ENCODE measurements at regions not wholly inside any gene's neighbourhood (a gene's known extent, or its start where the extent isn't known, plus 50 kb on each side); places are given as distances from the start of the nearest gene placed in this dataset.
A peak's percentile ranks its signal among the peaks of the same experiment; 100 is the strongest.

- H3K27me3 Mint-ChIP-seq (ENCODE audit: insufficient read depth, unreplicated experiment) = no peaks in the 10 kb centered on the region
- no peaks in the 10 kb centered on the region for H3K36me3 Mint-ChIP-seq (ENCODE audit: insufficient read depth, unreplicated experiment)
- CTCF ChIA-PET = no interaction called here
- BruUV-seq (replicated peaks) = no TSS peak
- DNase-seq (ENCODE audit: unreplicated experiment) = no peak
- no peak overlapping the region for H3K4me3 Mint-ChIP-seq (ENCODE audit: unreplicated experiment)
- POLR2A ChIA-PET = no interaction called here
- H3K9me3 Mint-ChIP-seq (ENCODE audit: unreplicated experiment) = no peaks in the 10 kb centered on the region
- H3K27ac Mint-ChIP-seq (ENCODE audit: low read depth, unreplicated experiment) = no peak overlapping the region
- H3K4me1 Mint-ChIP-seq (ENCODE audit: insufficient read depth, unreplicated experiment) = peaks cover 3% of the 10 kb centered on the region
- intact Hi-C loops (cut with micrococcal nuclease) = no loop called here
- TF ChIP-seq, protein P1, sequence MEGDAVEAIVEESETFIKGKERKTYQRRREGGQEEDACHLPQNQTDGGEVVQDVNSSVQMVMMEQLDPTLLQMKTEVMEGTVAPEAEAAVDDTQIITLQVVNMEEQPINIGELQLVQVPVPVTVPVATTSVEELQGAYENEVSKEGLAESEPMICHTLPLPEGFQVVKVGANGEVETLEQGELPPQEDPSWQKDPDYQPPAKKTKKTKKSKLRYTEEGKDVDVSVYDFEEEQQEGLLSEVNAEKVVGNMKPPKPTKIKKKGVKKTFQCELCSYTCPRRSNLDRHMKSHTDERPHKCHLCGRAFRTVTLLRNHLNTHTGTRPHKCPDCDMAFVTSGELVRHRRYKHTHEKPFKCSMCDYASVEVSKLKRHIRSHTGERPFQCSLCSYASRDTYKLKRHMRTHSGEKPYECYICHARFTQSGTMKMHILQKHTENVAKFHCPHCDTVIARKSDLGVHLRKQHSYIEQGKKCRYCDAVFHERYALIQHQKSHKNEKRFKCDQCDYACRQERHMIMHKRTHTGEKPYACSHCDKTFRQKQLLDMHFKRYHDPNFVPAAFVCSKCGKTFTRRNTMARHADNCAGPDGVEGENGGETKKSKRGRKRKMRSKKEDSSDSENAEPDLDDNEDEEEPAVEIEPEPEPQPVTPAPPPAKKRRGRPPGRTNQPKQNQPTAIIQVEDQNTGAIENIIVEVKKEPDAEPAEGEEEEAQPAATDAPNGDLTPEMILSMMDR (IDR thresholded peaks at IDR 0.05; ENCODE audit: unreplicated experiment) = no peak
These were observed 481.7 kb upstream of the USP24 start for GRCh38 chr1:55696891-55697290.

DNA sequence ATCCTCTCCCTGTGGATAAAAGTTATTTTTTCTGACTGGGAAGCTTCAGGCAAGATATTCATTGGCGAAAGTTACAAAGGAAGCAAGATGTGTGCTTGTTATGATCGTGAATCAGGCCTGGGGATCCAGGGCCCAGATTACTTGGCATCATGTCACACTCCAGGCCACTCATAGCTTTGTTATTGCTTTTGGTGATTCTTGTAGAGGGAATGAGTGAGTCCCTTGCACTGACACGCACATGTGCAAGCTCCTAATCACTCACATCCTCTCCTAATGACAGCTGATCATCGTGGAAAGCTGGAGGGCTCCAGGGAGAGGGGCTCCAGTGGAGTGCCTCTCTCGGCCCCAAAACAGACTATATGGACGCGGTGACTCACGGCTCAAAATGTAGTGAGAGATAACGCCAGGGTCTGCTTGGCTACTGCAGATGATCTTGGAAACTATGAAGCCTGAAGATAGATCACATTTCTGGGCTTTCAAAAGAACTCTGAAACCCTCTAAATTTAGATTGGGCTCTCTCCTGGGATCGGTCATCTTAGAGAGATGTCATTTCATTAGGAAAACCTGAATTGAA lies 481.1 kb upstream of the USP24 start:
- intact Hi-C loops (cut with micrococcal nuclease) = no loop called here
- POLR2A ChIA-PET = no interaction called here
- BruUV-seq (replicated peaks) = no TSS peak
- Mint-ChIP-seq H3K4me1 (ENCODE audit: insufficient read depth, unreplicated experiment) (no peaks in the 10 kb centered on the region), H3K27me3 (ENCODE audit: insufficient read depth, unreplicated experiment) (no peaks in the 10 kb centered on the region), H3K9me3 (ENCODE audit: unreplicated experiment) (no peaks in the 10 kb centered on the region), H3K4me3 (ENCODE audit: unreplicated experiment) (no peak overlapping the region), H3K36me3 (ENCODE audit: insufficient read depth, unreplicated experiment) (no peaks in the 10 kb centered on the region), H3K27ac (ENCODE audit: low read depth, unreplicated experiment) (peak overlapping the region; percentile 17)
- peak; percentile 43 for DNase-seq (ENCODE audit: unreplicated experiment)
- CTCF ChIA-PET = interaction anchor here (0.6 to 0.9 kb wide), 3 partner anchors 635 to 966 kb away, joined by 3 to 4 read pairs (median 3); partner anchors contain the start of gene PLPP3
- TF ChIP-seq, protein P1 (IDR thresholded peaks at IDR 0.05; ENCODE audit: unreplicated experiment) = no peak

DNA sequence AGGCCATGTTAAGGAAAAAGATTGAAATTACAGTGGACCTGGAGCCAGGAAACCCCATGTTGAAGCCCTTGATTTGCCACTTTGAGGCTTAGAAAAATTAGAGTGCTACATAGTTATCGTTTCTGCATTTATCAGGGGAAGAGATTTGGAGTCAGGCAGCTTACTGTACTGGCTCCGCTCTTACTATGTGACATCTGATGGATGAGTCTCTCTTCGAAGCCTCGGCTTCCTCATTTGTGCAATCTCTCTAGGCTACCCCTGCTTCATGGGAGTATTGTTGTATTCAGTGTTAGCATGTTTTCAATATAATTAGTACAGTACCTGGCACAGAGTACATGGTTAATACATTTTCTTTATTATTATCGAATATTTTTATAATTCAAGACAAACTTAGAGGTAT lies 480.4 kb upstream of the USP24 start:
- ChIA-PET CTCF (interaction anchor here (0.6 to 0.9 kb wide), 3 partner anchors 636 to 967 kb away, joined by 3 to 4 read pairs (median 3); partner anchors contain the start of gene PLPP3), POLR2A (interaction anchor here (1.4 kb wide), 1 partner anchor 23 kb away, joined by 3 read pairs; no protein-coding TSS in a partner anchor)
- Mint-ChIP-seq H3K9me3 (ENCODE audit: unreplicated experiment) (no peaks in the 10 kb centered on the region), H3K4me3 (ENCODE audit: unreplicated experiment) (no peak overlapping the region), H3K27ac (ENCODE audit: low read depth, unreplicated experiment) (no peak overlapping the region), H3K27me3 (ENCODE audit: insufficient read depth, unreplicated experiment) (no peaks in the 10 kb centered on the region), H3K4me1 (ENCODE audit: insufficient read depth, unreplicated experiment) (no peaks in the 10 kb centered on the region), H3K36me3 (ENCODE audit: insufficient read depth, unreplicated experiment) (no peaks in the 10 kb centered on the region)
- no TSS peak for BruUV-seq (replicated peaks)
- intact Hi-C loops (cut with micrococcal nuclease) = no loop called here
- TF ChIP-seq, protein P1 (IDR thresholded peaks at IDR 0.05; ENCODE audit: unreplicated experiment) = no peak
- DNase-seq (ENCODE audit: unreplicated experiment) = no peak

- H3K27me3 Mint-ChIP-seq (ENCODE audit: insufficient read depth, unreplicated experiment) = no peaks in the 10 kb centered on the region
- TF ChIP-seq, protein P1 (IDR thresholded peaks at IDR 0.05; ENCODE audit: unreplicated experiment) = no peak
- no peak overlapping the region for H3K27ac Mint-ChIP-seq (ENCODE audit: low read depth, unreplicated experiment)
- BruUV-seq (replicated peaks) = no TSS peak
- DNase-seq (ENCODE audit: unreplicated experiment) = no peak
- intact Hi-C loops (cut with micrococcal nuclease) = no loop called here
- ChIA-PET CTCF (no interaction called here), POLR2A (interaction anchor here (1.0 to 1.4 kb wide), 2 partner anchors 24 to 63 kb away, joined by 3 to 4 read pairs; no protein-coding TSS in a partner anchor)
- no peaks in the 10 kb centered on the region for H3K9me3 Mint-ChIP-seq (ENCODE audit: unreplicated experiment)
- no peak overlapping the region for H3K4me3 Mint-ChIP-seq (ENCODE audit: unreplicated experiment)
- no peaks in the 10 kb centered on the region for H3K36me3 Mint-ChIP-seq (ENCODE audit: insufficient read depth, unreplicated experiment)
- H3K4me1 Mint-ChIP-seq (ENCODE audit: insufficient read depth, unreplicated experiment) = no peaks in the 10 kb centered on the region
These were observed 480.0 kb upstream of the USP24 start for GRCh38 chr1:55695151-55695550.

All from MCF 10A (cell line).